Fibroblast of lung (primary cell): ENCODE measurements at regions not wholly inside any gene's neighbourhood (a gene's known extent, or its start where the extent isn't known, plus 50 kb on each side); places are given as distances from the start of the nearest gene placed in this dataset.

Source experiments
- CTCF ChIP-seq, 2 donors: IDR thresholded peaks in 1 of 2; conservative IDR thresholded peaks in 1 of 2; 1 replicate in 1 of 2; 2 replicates in 1 of 2; pipeline ENCODE4 v1.5.1; 2011 to 2012; ENCODE audit warnings: low read length in 2 of 2, control low read depth in 1 of 2, inconsistent platforms in 1 of 2, low read depth in 1 of 2, mild to moderate bottlenecking in 1 of 2
- EZH2 ChIP-seq: IDR thresholded peaks from 2 replicates; pipeline ENCODE4 v1.5.1; 2012; ENCODE audit warnings: low read length, control low read depth, mild to moderate bottlenecking; ENCODE audit errors: missing control alignments

GRCh38 chr18:47311585-47311984 is 60.1 kb upstream of the SKOR2 start:
- TF ChIP-seq CTCF (conservative IDR thresholded peaks at IDR 0.05 in 1 of 2, IDR thresholded peaks at IDR 0.05 in 1 of 2; ENCODE audit: low read depth in 1 of 2, low read length in 2 of 2), result no peak
- TF ChIP-seq EZH2, result no peak
